Uterus (tissue), 2 donors: ENCODE measurements at regions not wholly inside any gene's neighbourhood (a gene's known extent, or its start where the extent isn't known, plus 50 kb on each side); places are given as distances from the start of the nearest gene placed in this dataset.
"Not testable (repeated sequence)": the region's sequence is repeated elsewhere in the genome, so short reads cannot be mapped to it uniquely, and the experiment has no call there.

Experiments
- CTCF ChIP-seq, 4 experiments: fragments of 200-600 bp in 2 of 4; fragments of 450-650 bp in 2 of 4; sonication (generic) in 2 of 4; IDR thresholded peaks; one replicate each; pipeline ENCODE4 v1.5.1; 2016 to 2019; ENCODE audit warnings: antibody characterized with exemption in 4 of 4, mild to moderate bottlenecking in 2 of 4, moderate library complexity in 1 of 4
- POLR2A ChIP-seq, 2 donors: fragments of 450-650 bp; IDR thresholded peaks; one replicate each; pipeline ENCODE4 v1.6.1; 2016; ENCODE audit warnings: antibody characterized with exemption in 2 of 2, mild to moderate bottlenecking in 1 of 2, moderate library complexity in 1 of 2

- not testable (repeated sequence) for TF ChIP-seq CTCF, POLR2A (IDR thresholded peaks at IDR 0.05)
These were observed 71.4 kb downstream of the LHX9 start for GRCh38 chr1:197988581-197988980.
